ENCODE measurements at regions not wholly inside any gene's neighbourhood (a gene's known extent, or its start where the extent isn't known, plus 50 kb on each side); places are given as distances from the start of the nearest gene placed in this dataset.
A peak's percentile ranks its signal among the peaks of the same experiment; 100 is the strongest.

DNA sequence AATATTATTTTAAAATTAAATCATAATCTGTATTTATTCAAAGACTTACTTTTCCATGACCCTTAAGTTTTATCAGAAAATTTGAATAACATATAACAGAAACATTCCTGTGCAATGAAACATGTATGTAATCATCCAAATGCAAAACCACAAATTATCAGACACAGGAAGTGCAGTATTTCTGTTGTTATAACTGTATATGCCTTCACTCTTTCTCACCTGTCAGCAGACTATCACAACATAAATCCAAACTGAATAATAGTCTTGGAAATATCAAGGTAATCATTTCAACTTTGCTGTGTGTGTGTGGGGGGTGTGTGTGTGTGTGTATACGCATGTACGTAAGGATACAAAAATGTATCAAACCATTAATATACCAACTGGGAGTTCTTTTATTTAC, 285.9 kb downstream of the SLC7A11 start:
- H3K4me3 ChIP-seq, result no peak overlapping the region
- H3K36me3 ChIP-seq, result no peaks in the 10 kb centered on the region
- DNase-seq (ENCODE audit: low spot score), result no peak
- no peaks in the 10 kb centered on the region for H3K4me1 ChIP-seq (replicated peaks)
- intact Hi-C loops (cut with DNase I), result no loop called here
- no peak overlapping the region for H3K27ac ChIP-seq
- TF ChIP-seq POLR2AphosphoS5 (IDR thresholded peaks at IDR 0.05) (no peak), POLR2A (IDR thresholded peaks at IDR 0.05) (no peak)
- TF ChIP-seq, protein P1, sequence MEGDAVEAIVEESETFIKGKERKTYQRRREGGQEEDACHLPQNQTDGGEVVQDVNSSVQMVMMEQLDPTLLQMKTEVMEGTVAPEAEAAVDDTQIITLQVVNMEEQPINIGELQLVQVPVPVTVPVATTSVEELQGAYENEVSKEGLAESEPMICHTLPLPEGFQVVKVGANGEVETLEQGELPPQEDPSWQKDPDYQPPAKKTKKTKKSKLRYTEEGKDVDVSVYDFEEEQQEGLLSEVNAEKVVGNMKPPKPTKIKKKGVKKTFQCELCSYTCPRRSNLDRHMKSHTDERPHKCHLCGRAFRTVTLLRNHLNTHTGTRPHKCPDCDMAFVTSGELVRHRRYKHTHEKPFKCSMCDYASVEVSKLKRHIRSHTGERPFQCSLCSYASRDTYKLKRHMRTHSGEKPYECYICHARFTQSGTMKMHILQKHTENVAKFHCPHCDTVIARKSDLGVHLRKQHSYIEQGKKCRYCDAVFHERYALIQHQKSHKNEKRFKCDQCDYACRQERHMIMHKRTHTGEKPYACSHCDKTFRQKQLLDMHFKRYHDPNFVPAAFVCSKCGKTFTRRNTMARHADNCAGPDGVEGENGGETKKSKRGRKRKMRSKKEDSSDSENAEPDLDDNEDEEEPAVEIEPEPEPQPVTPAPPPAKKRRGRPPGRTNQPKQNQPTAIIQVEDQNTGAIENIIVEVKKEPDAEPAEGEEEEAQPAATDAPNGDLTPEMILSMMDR (IDR thresholded peaks at IDR 0.05), result no peak
- H3K9me3 ChIP-seq, result no peaks in the 10 kb centered on the region
- 99% methylated on average over 2 of the region's 2 CpGs for WGBS
- no peaks in the 10 kb centered on the region for H3K27me3 ChIP-seq (replicated peaks; ENCODE audit: insufficient read depth)

DNA sequence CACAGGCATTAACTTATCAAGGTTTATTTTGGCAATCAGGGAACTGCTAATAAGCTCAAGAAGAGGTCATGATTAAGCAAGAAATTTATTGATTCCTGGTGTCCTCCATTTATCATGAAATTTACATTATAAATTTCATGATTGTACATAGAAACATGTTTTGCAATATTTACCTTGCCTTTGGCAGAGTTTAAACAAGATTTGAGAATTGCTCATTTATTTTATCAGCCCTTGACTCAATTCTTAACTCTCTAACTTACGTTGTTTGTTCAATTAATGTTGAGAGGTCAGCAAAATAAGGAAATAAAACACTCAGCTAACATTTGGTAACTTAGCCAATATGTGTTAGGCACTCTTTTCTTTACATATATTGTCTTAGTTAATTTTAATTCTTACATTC, 286.6 kb downstream of the SLC7A11 start:
- Histone ChIP-seq H3K27me3 (replicated peaks; ENCODE audit: insufficient read depth) (no peaks in the 10 kb centered on the region), H3K9me3 (no peaks in the 10 kb centered on the region), H3K4me1 (replicated peaks) (no peaks in the 10 kb centered on the region), H3K27ac (no peak overlapping the region), H3K36me3 (no peaks in the 10 kb centered on the region), H3K4me3 (no peak overlapping the region)
- WGBS, result 43% methylated on average over 1 of the region's 1 CpG
- intact Hi-C loops (cut with DNase I), result no loop called here
- no peak for DNase-seq (ENCODE audit: low spot score)
- TF ChIP-seq POLR2AphosphoS5 (IDR thresholded peaks at IDR 0.05) (no peak), POLR2A (IDR thresholded peaks at IDR 0.05) (no peak)
- TF ChIP-seq, protein P1 (IDR thresholded peaks at IDR 0.05), result no peak

DNA sequence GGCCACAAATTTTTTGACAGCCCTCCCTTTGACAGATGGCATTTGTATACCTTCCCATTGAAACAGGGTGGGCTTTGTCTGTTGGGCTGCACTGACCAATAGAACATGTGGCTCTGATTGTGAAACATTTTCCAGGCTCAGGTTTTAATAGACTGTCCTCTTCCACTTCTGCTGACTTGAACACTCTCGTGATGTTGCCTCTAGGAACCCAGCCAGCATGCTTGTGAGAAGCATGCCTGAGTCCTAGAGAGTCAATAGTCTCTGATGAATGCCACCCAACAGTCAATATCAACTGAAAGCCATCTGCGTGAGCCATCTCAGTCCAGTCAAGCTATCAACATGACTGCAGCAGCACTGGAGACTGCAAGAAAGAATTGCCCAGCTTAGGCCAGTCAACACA, 290.0 kb downstream of the SLC7A11 start:
- peak; percentile 54 for DNase-seq (ENCODE audit: low spot score)
- WGBS, result 49% methylated on average over 2 of the region's 2 CpGs
- Histone ChIP-seq H3K36me3 (no peaks in the 10 kb centered on the region), H3K4me3 (no peak overlapping the region), H3K9me3 (no peaks in the 10 kb centered on the region), H3K27ac (no peak overlapping the region), H3K27me3 (replicated peaks; ENCODE audit: insufficient read depth) (no peaks in the 10 kb centered on the region), H3K4me1 (replicated peaks) (peaks cover 1% of the 10 kb centered on the region)
- TF ChIP-seq POLR2AphosphoS5 (IDR thresholded peaks at IDR 0.05) (peak; percentile 46), POLR2A (IDR thresholded peaks at IDR 0.05) (no peak)
- TF ChIP-seq, protein P1 (IDR thresholded peaks at IDR 0.05), result no peak
- intact Hi-C loops (cut with DNase I), result no loop called here

DNA sequence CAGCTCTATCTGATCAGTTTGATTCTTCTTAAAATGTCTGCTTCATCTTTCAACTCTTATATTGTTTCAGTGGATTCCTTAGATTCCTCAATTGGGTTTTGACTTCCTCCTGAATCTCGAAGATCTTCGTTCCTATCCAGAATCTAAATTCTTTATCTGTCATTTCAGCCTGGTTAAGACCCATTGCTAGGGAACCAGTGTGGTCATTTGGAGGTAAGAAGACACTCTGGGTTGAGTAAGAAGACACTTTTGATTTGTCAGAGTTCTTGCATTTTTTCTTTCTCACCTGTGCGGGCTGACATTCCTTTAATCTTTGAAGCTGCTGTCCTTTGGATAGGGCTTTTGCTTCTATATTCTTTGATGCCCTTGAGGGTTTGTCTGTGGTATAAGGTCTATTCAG, 291.9 kb downstream of the SLC7A11 start:
- Histone ChIP-seq H3K27me3 (replicated peaks; ENCODE audit: insufficient read depth) (no peaks in the 10 kb centered on the region), H3K36me3 (no peaks in the 10 kb centered on the region), H3K27ac (no peak overlapping the region), H3K4me1 (replicated peaks) (peaks cover 6% of the 10 kb centered on the region), H3K9me3 (no peaks in the 10 kb centered on the region), H3K4me3 (no peak overlapping the region)
- DNase-seq (ENCODE audit: low spot score), result no peak
- 94% methylated on average over 3 of the region's 3 CpGs for WGBS
- intact Hi-C loops (cut with DNase I), result no loop called here
- no peak for TF ChIP-seq POLR2AphosphoS5 (IDR thresholded peaks at IDR 0.05)
- no peak for TF ChIP-seq POLR2A (IDR thresholded peaks at IDR 0.05)
- TF ChIP-seq, protein P1 (IDR thresholded peaks at IDR 0.05), result no peak

DNA sequence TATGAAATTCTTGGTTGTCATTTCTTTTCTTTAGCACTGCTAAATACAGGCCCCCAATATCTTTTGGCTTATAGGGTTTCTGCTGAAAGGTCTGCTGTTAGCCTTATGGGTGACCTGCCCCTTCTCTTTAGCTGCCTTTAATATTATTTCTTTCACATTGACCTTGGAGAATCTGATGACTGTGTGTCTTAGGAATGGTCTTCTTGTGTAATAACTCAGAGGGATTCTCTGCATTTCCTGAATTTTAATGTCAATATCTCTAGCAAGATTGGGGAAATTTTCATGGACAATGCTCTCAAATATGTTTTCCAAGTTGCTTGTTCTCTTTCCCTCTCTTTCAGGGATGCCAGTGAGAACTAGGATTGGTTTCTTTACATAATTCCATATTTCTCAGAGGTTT, 292.4 kb downstream of the SLC7A11 start:
- intact Hi-C loops (cut with DNase I), result no loop called here
- no peak for DNase-seq (ENCODE audit: low spot score)
- H3K36me3 ChIP-seq, result no peaks in the 10 kb centered on the region
- TF ChIP-seq, protein P1 (IDR thresholded peaks at IDR 0.05), result no peak
- TF ChIP-seq POLR2A (IDR thresholded peaks at IDR 0.05), result no peak
- TF ChIP-seq POLR2AphosphoS5 (IDR thresholded peaks at IDR 0.05), result no peak
- H3K9me3 ChIP-seq, result no peaks in the 10 kb centered on the region
- no peak overlapping the region for H3K4me3 ChIP-seq
- H3K27ac ChIP-seq, result no peak overlapping the region
- no peaks in the 10 kb centered on the region for H3K27me3 ChIP-seq (replicated peaks; ENCODE audit: insufficient read depth)
- H3K4me1 ChIP-seq (replicated peaks), result peaks cover 6% of the 10 kb centered on the region
